Peyer's patch (tissue), 4 donors: ENCODE measurements at regions not wholly inside any gene's neighbourhood (a gene's known extent, or its start where the extent isn't known, plus 50 kb on each side); places are given as distances from the start of the nearest gene placed in this dataset.

Experiments used
- DNase-seq, 3 donors: peaks; one replicate each; pipeline ENCODE4 v3.0.0-alpha.2; 2017 to 2019
- H3K27ac ChIP-seq, 4 donors: fragments of 200-600 bp; sonication (generic); one replicate each; pipeline ENCODE4 v1.5.1; 2016 to 2019
- H3K27me3 ChIP-seq, 2 donors: fragments of 200-600 bp; sonication (generic); one replicate each; pipeline ENCODE4 v1.5.1; 2019
- H3K36me3 ChIP-seq, 3 donors: fragments of 200-600 bp; sonication (generic); one replicate each; pipeline ENCODE4 v1.5.1; 2016 to 2019
- H3K4me1 ChIP-seq, 4 donors: fragments of 200-600 bp; sonication (generic); one replicate each; pipeline ENCODE4 v1.5.1; 2016 to 2019
- H3K4me3 ChIP-seq, 4 donors: fragments of 200-600 bp; sonication (generic); 1 replicate in 3 of 4; 2 replicates in 1 of 4; pipeline ENCODE4 v1.5.1; 2016 to 2019; ENCODE audit warnings: mild to moderate bottlenecking in 1 of 4
- H3K9me3 ChIP-seq, 4 donors: fragments of 200-600 bp; sonication (generic); one replicate each; pipeline ENCODE4 v1.5.1; 2016 to 2019; ENCODE audit warnings: mild to moderate bottlenecking in 1 of 4
- POLR2A ChIP-seq, 2 donors: fragments of 450-650 bp; IDR thresholded peaks; one replicate each; pipeline ENCODE4 v1.5.1; 2017; ENCODE audit warnings: antibody characterized with exemption in 2 of 2, mild to moderate bottlenecking in 2 of 2, moderate library complexity in 2 of 2
- TF ChIP-seq, protein P1 (sequence below), 6 experiments: fragments of 450-650 bp in 4 of 6; fragments of 200-600 bp in 2 of 6; sonication (generic) in 1 of 6; IDR thresholded peaks; one replicate each; pipeline ENCODE4 v1.5.1; 2017 to 2019; ENCODE audit warnings: antibody characterized with exemption in 6 of 6, mild to moderate bottlenecking in 3 of 6, moderate library complexity in 1 of 6

DNA sequence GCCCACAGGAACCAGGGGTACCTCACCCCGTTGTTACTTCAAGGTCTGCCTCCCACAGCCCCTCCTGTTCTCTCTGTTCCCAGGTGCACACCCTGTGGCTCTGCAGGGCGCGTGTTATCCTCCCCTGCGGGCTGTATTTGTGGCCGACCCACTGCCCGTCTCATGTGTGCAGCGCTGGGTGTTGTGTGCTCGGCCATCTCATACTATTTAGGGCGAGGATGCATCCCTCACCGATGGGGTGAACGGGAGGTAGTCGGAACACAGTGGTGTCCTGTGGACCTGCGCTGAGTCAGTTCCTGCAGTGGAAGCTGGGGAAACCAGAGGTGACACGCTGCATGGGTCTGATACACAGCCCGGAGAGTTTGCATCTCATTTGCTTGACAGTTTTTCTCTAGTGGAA lies 94.5 kb upstream of the SULF2 start:
- H3K36me3 ChIP-seq = no peaks in the 10 kb centered on the region
- no peaks in the 10 kb centered on the region for H3K27me3 ChIP-seq
- DNase-seq = no peak
- H3K27ac ChIP-seq = no peak overlapping the region
- H3K4me1 ChIP-seq = no peaks in the 10 kb centered on the region
- no peaks in the 10 kb centered on the region for H3K9me3 ChIP-seq
- TF ChIP-seq, protein P1, sequence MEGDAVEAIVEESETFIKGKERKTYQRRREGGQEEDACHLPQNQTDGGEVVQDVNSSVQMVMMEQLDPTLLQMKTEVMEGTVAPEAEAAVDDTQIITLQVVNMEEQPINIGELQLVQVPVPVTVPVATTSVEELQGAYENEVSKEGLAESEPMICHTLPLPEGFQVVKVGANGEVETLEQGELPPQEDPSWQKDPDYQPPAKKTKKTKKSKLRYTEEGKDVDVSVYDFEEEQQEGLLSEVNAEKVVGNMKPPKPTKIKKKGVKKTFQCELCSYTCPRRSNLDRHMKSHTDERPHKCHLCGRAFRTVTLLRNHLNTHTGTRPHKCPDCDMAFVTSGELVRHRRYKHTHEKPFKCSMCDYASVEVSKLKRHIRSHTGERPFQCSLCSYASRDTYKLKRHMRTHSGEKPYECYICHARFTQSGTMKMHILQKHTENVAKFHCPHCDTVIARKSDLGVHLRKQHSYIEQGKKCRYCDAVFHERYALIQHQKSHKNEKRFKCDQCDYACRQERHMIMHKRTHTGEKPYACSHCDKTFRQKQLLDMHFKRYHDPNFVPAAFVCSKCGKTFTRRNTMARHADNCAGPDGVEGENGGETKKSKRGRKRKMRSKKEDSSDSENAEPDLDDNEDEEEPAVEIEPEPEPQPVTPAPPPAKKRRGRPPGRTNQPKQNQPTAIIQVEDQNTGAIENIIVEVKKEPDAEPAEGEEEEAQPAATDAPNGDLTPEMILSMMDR (IDR thresholded peaks at IDR 0.05) = no peak
- no peak for TF ChIP-seq POLR2A (IDR thresholded peaks at IDR 0.05)
- H3K4me3 ChIP-seq = no peak overlapping the region

DNA sequence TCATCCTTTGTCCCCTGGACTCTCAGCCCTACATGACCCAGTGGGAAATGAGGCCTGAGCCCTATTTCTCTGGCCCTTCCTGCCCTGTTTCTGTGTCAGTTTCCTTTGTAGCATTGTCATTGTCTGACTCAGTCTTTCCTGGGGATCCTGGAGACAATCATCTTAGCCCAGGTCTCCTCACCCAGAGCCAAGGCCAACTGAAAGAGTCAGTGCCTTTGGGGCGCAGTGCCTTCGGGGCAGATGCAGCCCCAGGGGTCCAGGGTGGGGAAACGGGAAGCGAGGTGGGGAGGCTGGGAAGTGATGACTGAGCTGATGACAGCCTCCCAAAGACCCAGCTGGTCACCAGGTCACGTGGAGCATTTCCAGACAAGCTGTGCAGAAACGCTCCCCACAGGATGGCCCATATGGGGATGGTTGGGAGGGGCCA lies 93.3 kb upstream of the SULF2 start:
- Histone ChIP-seq H3K4me1 (no peaks in the 10 kb centered on the region), H3K4me3 (no peak overlapping the region), H3K27ac (no peak overlapping the region), H3K36me3 (no peaks in the 10 kb centered on the region), H3K27me3 (no peaks in the 10 kb centered on the region), H3K9me3 (no peaks in the 10 kb centered on the region)
- TF ChIP-seq POLR2A (IDR thresholded peaks at IDR 0.05) = no peak
- TF ChIP-seq, protein P1 (IDR thresholded peaks at IDR 0.05) = no peak
- no peak for DNase-seq

DNA sequence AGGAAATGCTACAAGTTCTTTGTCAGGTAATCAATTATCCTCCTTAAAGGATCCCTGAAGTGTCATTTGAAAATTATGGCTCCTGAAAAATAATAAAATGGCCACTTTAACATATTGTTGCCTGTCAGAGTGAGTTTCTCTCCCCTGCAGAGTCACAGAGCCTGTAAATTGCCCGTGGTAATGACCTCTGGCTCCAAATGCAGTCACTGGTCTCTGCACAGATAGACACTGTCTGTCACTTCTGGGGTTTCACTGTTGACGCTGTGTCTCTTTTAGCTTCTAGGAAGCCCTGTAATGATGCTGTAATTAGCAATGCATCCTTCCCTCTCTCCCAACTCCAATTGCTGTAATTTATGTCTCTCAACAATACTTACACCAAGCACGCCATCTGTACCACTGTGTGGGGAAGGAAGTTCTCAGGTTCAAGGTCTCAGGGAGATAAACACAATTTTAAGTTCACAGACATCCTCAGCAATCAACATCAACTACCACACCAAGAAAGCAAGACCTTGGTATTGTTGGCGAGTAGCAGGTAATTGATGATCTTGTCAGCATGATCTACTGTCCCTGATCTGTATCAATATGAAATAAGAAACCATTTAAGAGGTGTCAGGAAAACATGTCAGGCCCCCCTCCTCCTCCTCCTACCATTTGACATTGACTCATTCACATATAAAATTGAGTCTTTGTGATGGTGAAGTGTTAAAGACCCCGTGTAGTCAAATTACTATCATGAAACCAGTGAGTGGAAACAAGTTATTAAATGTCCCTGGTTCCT lies 91.2 kb upstream of the SULF2 start:
- no peaks in the 10 kb centered on the region for H3K36me3 ChIP-seq
- DNase-seq = no peak
- TF ChIP-seq, protein P1 (IDR thresholded peaks at IDR 0.05) = no peak
- no peak for TF ChIP-seq POLR2A (IDR thresholded peaks at IDR 0.05)

DNA sequence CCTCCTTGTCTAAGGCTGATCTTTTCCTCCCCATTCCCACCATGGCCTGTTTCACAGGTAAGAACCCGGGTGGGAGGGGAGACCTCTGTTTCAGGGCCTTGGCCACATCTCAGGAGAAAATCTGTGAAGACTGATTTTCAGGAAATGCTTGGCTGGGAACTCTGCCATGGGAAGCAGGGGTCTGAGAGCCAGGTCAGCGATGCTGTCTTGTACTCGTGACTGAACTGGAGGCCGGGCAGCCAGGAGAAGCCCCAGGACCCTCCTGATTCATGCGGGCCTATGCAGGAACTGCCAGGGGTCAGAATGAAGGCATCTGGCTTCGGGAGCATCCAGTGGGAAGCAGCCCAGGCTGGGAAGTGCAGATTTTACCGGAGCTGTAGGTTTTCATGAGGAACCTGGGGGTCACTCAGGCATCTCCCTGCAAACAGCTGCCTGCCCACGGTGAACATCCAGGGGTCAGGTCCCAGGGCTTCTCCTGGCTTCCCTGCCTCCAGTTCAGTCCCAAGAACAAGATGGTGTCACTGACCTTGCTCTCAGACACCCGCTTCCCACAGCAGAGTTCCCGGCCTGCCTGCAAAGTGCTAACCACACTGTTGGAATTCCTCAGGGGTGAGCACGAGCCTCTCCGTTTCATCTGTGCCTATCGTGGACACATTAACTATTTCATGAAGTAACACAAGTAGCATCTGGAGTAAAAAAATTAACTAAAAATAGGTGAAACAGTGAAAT lies 90.2 kb upstream of the SULF2 start:
- Histone ChIP-seq H3K27me3 (no peaks in the 10 kb centered on the region), H3K4me1 (no peaks in the 10 kb centered on the region), H3K9me3 (no peaks in the 10 kb centered on the region), H3K27ac (no peak overlapping the region), H3K4me3 (no peak overlapping the region), H3K36me3 (no peaks in the 10 kb centered on the region)
- DNase-seq = no peak
- TF ChIP-seq, protein P1 (IDR thresholded peaks at IDR 0.05) = no peak
- no peak for TF ChIP-seq POLR2A (IDR thresholded peaks at IDR 0.05)

More for the DNA sequence above, 91.2 kb upstream of the SULF2 start:
- Histone ChIP-seq H3K27ac (no peak overlapping the region), H3K4me3 (no peak overlapping the region), H3K4me1 (no peaks in the 10 kb centered on the region), H3K27me3 (no peaks in the 10 kb centered on the region), H3K9me3 (no peaks in the 10 kb centered on the region)

DNA sequence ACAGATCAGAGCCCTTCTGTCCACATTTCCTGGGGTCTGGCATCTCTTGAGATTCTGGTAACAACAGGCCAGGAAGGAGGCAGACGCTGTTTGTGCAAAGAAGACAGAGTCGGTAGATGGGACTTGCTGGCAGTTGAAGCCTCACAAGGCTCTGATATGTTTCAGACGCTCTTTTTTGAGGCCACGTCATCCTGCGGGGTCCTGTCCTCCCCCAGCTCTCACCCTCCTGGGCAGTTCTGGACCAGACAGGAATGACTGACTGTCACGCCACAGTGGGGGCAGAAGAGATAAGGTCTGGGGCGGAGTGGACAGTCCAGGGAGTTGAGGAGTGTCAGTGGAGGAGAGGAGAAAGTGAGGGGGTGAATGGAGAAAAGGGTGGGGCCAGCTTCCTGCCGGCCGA lies 87.1 kb upstream of the SULF2 start:
- Histone ChIP-seq H3K4me1 (no peaks in the 10 kb centered on the region), H3K9me3 (no peaks in the 10 kb centered on the region), H3K27me3 (no peaks in the 10 kb centered on the region), H3K4me3 (no peak overlapping the region), H3K27ac (no peak overlapping the region), H3K36me3 (no peaks in the 10 kb centered on the region)
- DNase-seq = no peak
- TF ChIP-seq POLR2A (IDR thresholded peaks at IDR 0.05) = no peak
- TF ChIP-seq, protein P1 (IDR thresholded peaks at IDR 0.05) = no peak
